HEK293 (cell line): ENCODE measurements at regions not wholly inside any gene's neighbourhood (a gene's known extent, or its start where the extent isn't known, plus 50 kb on each side); places are given as distances from the start of the nearest gene placed in this dataset.

ENCODE experiments used
- ZNF274 ChIP-seq, 2 experiments: fragments of 200-500 bp in 1 of 2; fragments of 450-650 bp in 1 of 2; sonication (Bioruptor generic) in 1 of 2; formaldehyde crosslinking in 1 of 2; IDR thresholded peaks; 2 replicates each; pipeline versions ENCODE4 v1.5.1 to v1.6.1; 2014 to 2016; ENCODE audit warnings: borderline replicate concordance in 1 of 2, inconsistent platforms in 1 of 2, low read length in 1 of 2, missing biosample characterization in 1 of 2, missing genetic modification characterization in 1 of 2
- ZNF596 ChIP-seq: fragments of 450-650 bp; IDR thresholded peaks from 2 replicates; pipeline ENCODE4 v1.5.0; 2018; ENCODE audit warnings: missing biosample characterization, mild to moderate bottlenecking, missing genetic modification characterization, moderate library complexity
- ZNF776 ChIP-seq: fragments of 450-650 bp; formaldehyde crosslinking; IDR thresholded peaks from 2 replicates; pipeline ENCODE4 v1.5.0; 2017; ENCODE audit warnings: missing biosample characterization, missing genetic modification characterization, borderline replicate concordance
- ZSCAN5A ChIP-seq: fragments of 450-650 bp; formaldehyde crosslinking; IDR thresholded peaks from 2 replicates; pipeline ENCODE4 v1.5.1; 2016; ENCODE audit warnings: missing biosample characterization, missing genetic modification characterization
- TF ChIP-seq, protein P1 (sequence below): fragments of 450-650 bp; formaldehyde crosslinking; IDR thresholded peaks from 2 replicates; pipeline ENCODE4 v1.5.1; 2016; ENCODE audit warnings: missing biosample characterization, missing genetic modification characterization

- TF ChIP-seq ZNF274 (IDR thresholded peaks at IDR 0.05; ENCODE audit: low read length) (no peak), ZNF274 (tag by site-specific recombination; IDR thresholded peaks at IDR 0.05; ENCODE audit: borderline replicate concordance) (no peak), ZNF596 (tag by site-specific recombination) (no peak), ZSCAN5A (tag by site-specific recombination) (no peak), ZNF776 (tag by site-specific recombination) (no peak)
- TF ChIP-seq, protein P1, sequence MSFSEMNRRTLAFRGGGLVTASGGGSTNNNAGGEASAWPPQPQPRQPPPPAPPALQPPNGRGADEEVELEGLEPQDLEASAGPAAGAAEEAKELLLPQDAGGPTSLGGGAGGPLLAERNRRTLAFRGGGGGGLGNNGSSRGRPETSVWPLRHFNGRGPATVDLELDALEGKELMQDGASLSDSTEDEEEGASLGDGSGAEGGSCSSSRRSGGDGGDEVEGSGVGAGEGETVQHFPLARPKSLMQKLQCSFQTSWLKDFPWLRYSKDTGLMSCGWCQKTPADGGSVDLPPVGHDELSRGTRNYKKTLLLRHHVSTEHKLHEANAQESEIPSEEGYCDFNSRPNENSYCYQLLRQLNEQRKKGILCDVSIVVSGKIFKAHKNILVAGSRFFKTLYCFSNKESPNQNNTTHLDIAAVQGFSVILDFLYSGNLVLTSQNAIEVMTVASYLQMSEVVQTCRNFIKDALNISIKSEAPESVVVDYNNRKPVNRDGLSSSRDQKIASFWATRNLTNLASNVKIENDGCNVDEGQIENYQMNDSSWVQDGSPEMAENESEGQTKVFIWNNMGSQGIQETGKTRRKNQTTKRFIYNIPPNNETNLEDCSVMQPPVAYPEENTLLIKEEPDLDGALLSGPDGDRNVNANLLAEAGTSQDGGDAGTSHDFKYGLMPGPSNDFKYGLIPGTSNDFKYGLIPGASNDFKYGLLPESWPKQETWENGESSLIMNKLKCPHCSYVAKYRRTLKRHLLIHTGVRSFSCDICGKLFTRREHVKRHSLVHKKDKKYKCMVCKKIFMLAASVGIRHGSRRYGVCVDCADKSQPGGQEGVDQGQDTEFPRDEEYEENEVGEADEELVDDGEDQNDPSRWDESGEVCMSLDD: no peak
Observed at GRCh38 chr10:83427101-83427500, 712.2 kb upstream of the GHITM start.
